ENCODE measurements at regions not wholly inside any gene's neighbourhood (a gene's known extent, or its start where the extent isn't known, plus 50 kb on each side); places are given as distances from the start of the nearest gene placed in this dataset.
A peak's percentile ranks its signal among the peaks of the same experiment; 100 is the strongest.

DNA sequence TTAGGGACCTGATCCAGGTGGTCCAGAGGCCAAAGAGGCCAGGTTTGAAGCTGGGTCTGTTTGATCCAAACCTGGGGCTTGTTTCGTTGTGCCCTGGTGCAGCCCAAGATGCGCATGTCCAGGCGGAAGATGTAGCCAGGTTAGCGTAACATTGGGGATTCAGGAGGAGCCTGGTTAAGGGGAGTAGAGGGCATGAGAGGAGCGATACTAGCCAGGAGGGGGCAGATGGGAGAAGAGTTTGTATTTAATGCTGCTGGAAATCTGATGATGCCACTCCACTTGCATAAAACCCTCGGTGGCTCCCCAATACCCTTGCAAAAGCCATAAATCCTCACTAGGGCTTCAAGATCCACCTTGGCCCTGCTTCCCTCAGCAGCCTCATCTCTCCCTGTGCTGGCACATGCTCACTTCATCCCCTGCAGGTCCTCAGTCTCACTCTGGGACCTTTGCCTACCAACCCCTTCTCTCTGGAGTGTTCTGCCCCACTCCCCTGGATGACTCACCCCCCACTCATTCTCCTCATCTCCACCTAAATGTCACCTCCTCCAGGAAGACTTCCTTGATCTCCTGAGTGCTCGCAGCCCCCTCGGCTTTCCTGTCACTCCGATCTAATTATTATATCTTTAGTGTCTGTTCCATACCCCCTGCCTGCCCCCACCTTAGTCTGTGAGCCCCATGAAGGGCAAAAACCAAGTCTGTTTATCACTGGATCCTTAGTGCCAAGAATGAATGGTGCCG lies 95.9 kb downstream of the MIAT start:
- H3K9me3 ChIP-seq (ENCODE audit: control insufficient read depth, insufficient read depth, low read length), result no peaks in the 10 kb centered on the region
- no peak for DNase-seq (ENCODE audit: low read depth in 4 of 6, low spot score in 6 of 6)
- H3K27me3 ChIP-seq (ENCODE audit: control insufficient read depth, insufficient read depth, low read length), result peaks cover 4% of the 10 kb centered on the region
- H3K4me1 ChIP-seq (ENCODE audit: control insufficient read depth, insufficient read depth, low read length), result peaks cover 25% of the 10 kb centered on the region
- H3K36me3 ChIP-seq (ENCODE audit: control insufficient read depth, insufficient read depth, low read length), result no peaks in the 10 kb centered on the region
- H3K27ac ChIP-seq (ENCODE audit: low read depth, low read length), result no peak overlapping the region
- WGBS (ENCODE audit: insufficient coverage), result 88% methylated on average over 9 of the region's 10 CpGs
- H3K4me3 ChIP-seq (ENCODE audit: low read depth, low read length), result no peak overlapping the region

DNA sequence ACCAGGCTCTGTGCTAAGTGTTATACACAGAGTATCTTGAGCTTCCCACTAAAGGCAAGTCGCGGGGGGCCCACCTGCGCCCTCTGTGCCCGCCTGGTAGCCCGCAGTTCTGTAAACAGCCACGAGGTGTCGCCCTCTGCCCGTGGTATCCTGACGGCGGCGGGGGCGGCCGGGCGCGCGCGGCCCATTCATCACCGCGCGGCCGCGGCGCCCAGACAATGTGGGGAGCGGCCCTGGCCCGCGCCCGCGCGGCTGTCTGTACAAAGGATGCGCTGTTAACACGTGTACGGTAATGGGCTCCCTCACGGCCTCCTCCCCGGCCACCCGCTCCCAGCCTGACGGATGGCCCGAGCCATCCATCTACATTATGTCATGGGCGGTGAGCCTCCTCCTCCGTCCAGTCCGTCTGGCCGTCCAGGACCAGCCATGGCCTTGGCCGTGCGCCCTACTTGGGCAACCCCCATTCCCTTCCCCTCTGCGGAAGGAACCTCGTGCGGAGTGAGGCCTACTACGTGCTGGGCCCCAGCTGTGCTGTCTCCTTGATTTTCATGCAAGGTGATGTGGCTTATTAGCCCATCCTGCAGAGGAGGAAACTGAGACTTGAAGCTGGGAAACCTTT lies 99.4 kb downstream of the MIAT start:
- peaks cover 4% of the 10 kb centered on the region for H3K27me3 ChIP-seq (ENCODE audit: control insufficient read depth, insufficient read depth, low read length)
- WGBS (ENCODE audit: insufficient coverage), result 6% methylated on average over 45 of the region's 47 CpGs
- H3K4me1 ChIP-seq (ENCODE audit: control insufficient read depth, insufficient read depth, low read length), result peaks cover 9% of the 10 kb centered on the region
- peak in 3 of 6 donors; percentile 45 to 89 (median 83) for DNase-seq (ENCODE audit: low read depth in 4 of 6, low spot score in 6 of 6)
- no peak overlapping the region for H3K27ac ChIP-seq (ENCODE audit: low read depth, low read length)
- H3K36me3 ChIP-seq (ENCODE audit: control insufficient read depth, insufficient read depth, low read length), result no peaks in the 10 kb centered on the region
- H3K9me3 ChIP-seq (ENCODE audit: control insufficient read depth, insufficient read depth, low read length), result no peaks in the 10 kb centered on the region
- H3K4me3 ChIP-seq (ENCODE audit: low read depth, low read length), result no peak overlapping the region

- H3K9me3 ChIP-seq (ENCODE audit: control insufficient read depth, insufficient read depth, low read length), result no peaks in the 10 kb centered on the region
- 95% methylated on average over 2 of the region's 4 CpGs for WGBS (ENCODE audit: insufficient coverage)
- H3K4me3 ChIP-seq (ENCODE audit: low read depth, low read length), result no peak overlapping the region
- no peaks in the 10 kb centered on the region for H3K36me3 ChIP-seq (ENCODE audit: control insufficient read depth, insufficient read depth, low read length)
- H3K27ac ChIP-seq (ENCODE audit: low read depth, low read length), result no peak overlapping the region
- DNase-seq (ENCODE audit: low read depth in 4 of 6, low spot score in 6 of 6), result no peak
- H3K27me3 ChIP-seq (ENCODE audit: control insufficient read depth, insufficient read depth, low read length), result peaks cover 4% of the 10 kb centered on the region
- peaks cover 9% of the 10 kb centered on the region for H3K4me1 ChIP-seq (ENCODE audit: control insufficient read depth, insufficient read depth, low read length)
Measured at GRCh38 chr22:26757496-26757895, 100.1 kb downstream of the MIAT start.

GRCh38 chr22:26762503-26763472 lies 105.4 kb downstream of the MIAT start:
- Histone ChIP-seq H3K9me3 (ENCODE audit: control insufficient read depth, insufficient read depth, low read length) (no peaks in the 10 kb centered on the region), H3K4me1 (ENCODE audit: control insufficient read depth, insufficient read depth, low read length) (peaks cover 7% of the 10 kb centered on the region), H3K36me3 (ENCODE audit: control insufficient read depth, insufficient read depth, low read length) (no peaks in the 10 kb centered on the region), H3K27ac (ENCODE audit: low read depth, low read length) (no peak overlapping the region), H3K4me3 (ENCODE audit: low read depth, low read length) (no peak overlapping the region), H3K27me3 (ENCODE audit: control insufficient read depth, insufficient read depth, low read length) (no peaks in the 10 kb centered on the region)
- DNase-seq (ENCODE audit: low read depth in 4 of 6, low spot score in 6 of 6), result no peak
- WGBS (ENCODE audit: insufficient coverage), result 86% methylated on average over 11 of the region's 17 CpGs

GRCh38 chr22:26763633-26764361 lies 106.4 kb downstream of the MIAT start:
- DNase-seq (ENCODE audit: low read depth in 4 of 6, low spot score in 6 of 6), result peak in 2 of 6 donors; percentile 57 to 61

DNA sequence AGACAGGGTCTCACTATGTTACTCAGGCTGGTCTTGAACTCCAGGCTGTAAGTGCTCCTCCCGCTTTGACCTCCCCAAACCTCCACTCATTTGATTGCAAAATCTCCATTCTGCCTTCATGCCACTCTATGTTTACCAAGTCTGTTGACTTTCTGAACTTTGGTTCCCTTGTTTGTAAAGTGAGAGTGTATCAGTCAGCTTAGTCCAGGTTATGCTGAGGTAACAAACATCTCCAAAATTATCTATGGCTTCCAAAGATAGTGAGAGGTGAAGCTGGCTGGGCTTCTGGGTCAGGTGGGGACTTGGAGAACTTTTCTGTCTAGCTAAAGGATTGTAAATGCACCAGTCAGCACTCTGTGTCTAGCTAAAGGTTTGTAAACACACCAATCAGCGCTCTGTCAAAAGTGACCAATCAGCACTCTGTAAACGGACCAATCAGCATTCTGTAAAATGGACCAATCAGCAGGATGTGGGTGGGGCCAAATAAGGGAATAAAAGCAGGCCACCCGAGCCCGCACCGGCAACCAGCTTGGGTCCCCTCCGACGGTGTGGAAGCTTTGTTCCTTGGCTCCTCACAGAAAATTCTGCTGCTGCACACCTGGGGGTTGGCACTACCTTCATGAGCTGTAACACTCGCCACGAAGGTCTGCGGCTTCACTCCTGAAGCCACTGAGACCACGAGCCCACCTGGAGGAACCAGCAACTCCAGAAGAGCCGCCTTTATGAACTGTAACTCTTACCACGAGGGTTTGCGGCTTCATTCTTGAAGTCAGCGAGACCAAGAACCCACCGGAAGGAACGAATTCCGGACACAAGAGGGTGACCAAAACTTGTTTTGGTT lies 109.3 kb downstream of the MIAT start:
- no peaks in the 10 kb centered on the region for H3K9me3 ChIP-seq (ENCODE audit: control insufficient read depth, insufficient read depth, low read length)
- no peak for DNase-seq (ENCODE audit: low read depth in 4 of 6, low spot score in 6 of 6)
- WGBS (ENCODE audit: insufficient coverage), result 98% methylated on average over 18 of the region's 19 CpGs

More at GRCh38 chr22:26763633-26764361, 106.4 kb downstream of the MIAT start:
- peaks cover 7% of the 10 kb centered on the region for H3K4me1 ChIP-seq (ENCODE audit: control insufficient read depth, insufficient read depth, low read length)
- H3K36me3 ChIP-seq (ENCODE audit: control insufficient read depth, insufficient read depth, low read length), result no peaks in the 10 kb centered on the region
- H3K27me3 ChIP-seq (ENCODE audit: control insufficient read depth, insufficient read depth, low read length), result peaks cover 2% of the 10 kb centered on the region
- WGBS (ENCODE audit: insufficient coverage), result 50% methylated on average over 12 of the region's 16 CpGs
- H3K4me3 ChIP-seq (ENCODE audit: low read depth, low read length), result no peak overlapping the region
- no peak overlapping the region for H3K27ac ChIP-seq (ENCODE audit: low read depth, low read length)
- no peaks in the 10 kb centered on the region for H3K9me3 ChIP-seq (ENCODE audit: control insufficient read depth, insufficient read depth, low read length)

GRCh38 chr22:26767351-26768155 lies 110.2 kb downstream of the MIAT start:
- H3K27ac ChIP-seq (ENCODE audit: low read depth, low read length), result no peak overlapping the region
- peaks cover 2% of the 10 kb centered on the region for H3K27me3 ChIP-seq (ENCODE audit: control insufficient read depth, insufficient read depth, low read length)
- no peak overlapping the region for H3K4me3 ChIP-seq (ENCODE audit: low read depth, low read length)
- peaks cover 7% of the 10 kb centered on the region for H3K4me1 ChIP-seq (ENCODE audit: control insufficient read depth, insufficient read depth, low read length)
- WGBS (ENCODE audit: insufficient coverage), result 50% methylated on average over 8 of the region's 15 CpGs
- H3K36me3 ChIP-seq (ENCODE audit: control insufficient read depth, insufficient read depth, low read length), result no peaks in the 10 kb centered on the region
- peak in 2 of 6 donors; percentile 41 to 75 for DNase-seq (ENCODE audit: low read depth in 4 of 6, low spot score in 6 of 6)
- H3K9me3 ChIP-seq (ENCODE audit: control insufficient read depth, insufficient read depth, low read length), result no peaks in the 10 kb centered on the region

More for the DNA sequence above, 109.3 kb downstream of the MIAT start:
- Histone ChIP-seq H3K27ac (ENCODE audit: low read depth, low read length) (no peak overlapping the region), H3K36me3 (ENCODE audit: control insufficient read depth, insufficient read depth, low read length) (no peaks in the 10 kb centered on the region), H3K4me3 (ENCODE audit: low read depth, low read length) (no peak overlapping the region), H3K27me3 (ENCODE audit: control insufficient read depth, insufficient read depth, low read length) (peaks cover 2% of the 10 kb centered on the region), H3K4me1 (ENCODE audit: control insufficient read depth, insufficient read depth, low read length) (peaks cover 7% of the 10 kb centered on the region)

- DNase-seq (ENCODE audit: low read depth in 4 of 6, low spot score in 6 of 6), result peak in 2 of 6 donors; percentile 41 to 77
- Histone ChIP-seq H3K27me3 (ENCODE audit: control insufficient read depth, insufficient read depth, low read length) (peaks cover 2% of the 10 kb centered on the region), H3K4me1 (ENCODE audit: control insufficient read depth, insufficient read depth, low read length) (peaks cover 7% of the 10 kb centered on the region), H3K27ac (ENCODE audit: low read depth, low read length) (no peak overlapping the region), H3K4me3 (ENCODE audit: low read depth, low read length) (no peak overlapping the region), H3K9me3 (ENCODE audit: control insufficient read depth, insufficient read depth, low read length) (no peaks in the 10 kb centered on the region), H3K36me3 (ENCODE audit: control insufficient read depth, insufficient read depth, low read length) (no peaks in the 10 kb centered on the region)
- WGBS (ENCODE audit: insufficient coverage), result 35% methylated on average over 2 of the region's 9 CpGs
Measured at GRCh38 chr22:26768156-26768515, 110.7 kb downstream of the MIAT start.

All from spinal cord (tissue), 9 donors.